Panc1 (cell line): ENCODE measurements at regions not wholly inside any gene's neighbourhood (a gene's known extent, or its start where the extent isn't known, plus 50 kb on each side); places are given as distances from the start of the nearest gene placed in this dataset.

ENCODE experiments used
- ATAC-seq: fragments of 200-7000 bp; cut with Tn5 transposase; 2 replicates; pipeline ENCODE4 v1.9.1; 2020; ENCODE audit warnings: mild to moderate bottlenecking, moderate library complexity
- BruUV-seq: library from RNA; stranded (reverse); fragments of 400-500 nt; replicated peaks from 2 replicates; lab custom pipeline; 2021; lab: Mats Ljungman, UMichigan
- CTCF ChIA-PET: fragments of 300-600 bp; sonication (Branson Sonifier 250); formaldehyde crosslinking; loops from one replicate; lab custom pipeline; 2022; ENCODE audit warnings: antibody characterized with exemption; lab: Charles Lee
- POLR2A ChIA-PET: fragments of 300-600 bp; sonication (Branson Sonifier 250); formaldehyde crosslinking; loops from one replicate; lab custom pipeline; 2022; ENCODE audit warnings: antibody characterized with exemption; lab: Charles Lee
- DNase-seq: peaks from one replicate; pipeline ENCODE4 v3.0.0-alpha.2; 2010; ENCODE audit warnings: low read depth, low spot score
- H3K27ac ChIP-seq: 2 replicates; pipeline ENCODE4 v1.5.1; 2011; ENCODE audit warnings: mild to moderate bottlenecking, low read length, inconsistent platforms
- H3K27me3 ChIP-seq: fragments of 200-500 bp; sonication (Bioruptor generic); 2 replicates; pipeline ENCODE4 v1.6.0; 2014; ENCODE audit warnings: low read length, inconsistent platforms; ENCODE audit not compliant: control insufficient read depth, insufficient read depth
- H3K36me3 ChIP-seq: fragments of 200-500 bp; sonication (Bioruptor generic); 2 replicates; pipeline ENCODE4 v1.5.1; 2014; ENCODE audit warnings: inconsistent platforms, mild to moderate bottlenecking, low read length, moderate library complexity; ENCODE audit not compliant: control insufficient read depth, insufficient read depth
- H3K4me1 ChIP-seq: 2 replicates; pipeline ENCODE4 v1.5.1; 2011; ENCODE audit warnings: inconsistent platforms, mild to moderate bottlenecking, low read length, moderate library complexity; ENCODE audit not compliant: control insufficient read depth, insufficient read depth
- H3K4me3 ChIP-seq, 2 experiments: 2 replicates each; pipeline ENCODE4 v1.5.1; 2011 to 2012; ENCODE audit warnings: low read depth in 2 of 2, low read length in 2 of 2, mild to moderate bottlenecking in 2 of 2, inconsistent platforms in 1 of 2, moderate library complexity in 1 of 2
- H3K9me3 ChIP-seq: fragments of 200-500 bp; sonication (Bioruptor generic); 2 replicates; pipeline ENCODE4 v1.5.1; 2014; ENCODE audit warnings: low read depth, mild to moderate bottlenecking, inconsistent platforms, low read length, moderate library complexity; ENCODE audit not compliant: control insufficient read depth, insufficient read depth
- POLR2AphosphoS5 ChIP-seq: IDR thresholded peaks from 2 replicates; pipeline ENCODE4 v1.6.1; 2012; ENCODE audit warnings: mild to moderate bottlenecking, low read depth, low read length, moderate library complexity
- SIN3A ChIP-seq: IDR thresholded peaks from 2 replicates; pipeline ENCODE4 v1.6.1; 2012; ENCODE audit warnings: low read depth, mild to moderate bottlenecking, low read length, moderate library complexity, borderline replicate concordance; ENCODE audit not compliant: insufficient read depth
- TCF7L2 ChIP-seq: IDR thresholded peaks from 2 replicates; pipeline ENCODE4 v1.6.1; 2011; ENCODE audit warnings: mild to moderate bottlenecking, low read depth, low read length, inconsistent platforms
- in situ Hi-C: cut with HindIII; loops from 2 replicates; pipeline ENCODE4 v1.10.0; 2016; ENCODE audit warnings: low sequenced_read_pairs, low pct_unique_long_range_greater_than_20kb
- intact Hi-C: fragments of 100-400 bp; cut with micrococcal nuclease; formaldehyde crosslinking; loops from one replicate; pipeline ENCODE4 v1.10.0; 2022; ENCODE audit not compliant: unreplicated experiment
- TF ChIP-seq, protein P1 (sequence below), 2 experiments: IDR thresholded peaks; 2 replicates each; pipeline ENCODE4 v1.6.1; 2011 to 2012; ENCODE audit warnings: low read depth in 2 of 2, control low read depth in 1 of 2, low read length in 1 of 2, mild to moderate bottlenecking in 1 of 2, moderate library complexity in 1 of 2; ENCODE audit not compliant: insufficient read depth in 1 of 2
- TF ChIP-seq, protein P2 (sequence below): fragments of 450-650 bp; IDR thresholded peaks from 2 replicates; pipeline ENCODE4 v1.5.1; 2017; ENCODE audit warnings: mild to moderate bottlenecking

- intact Hi-C loops (no loop called here), in situ Hi-C loops (no loop called here)
- Histone ChIP-seq H3K27ac (peak overlapping the region; percentile 44; the same call in 1 of the 2 replicates), H3K27me3 (no peaks in the 10 kb centered on the region), H3K9me3 (no peaks in the 10 kb centered on the region), H3K36me3 (no peaks in the 10 kb centered on the region), H3K4me1 (peaks cover 19% of the 10 kb centered on the region; the same call in 1 of the 2 replicates), H3K4me3 (no peak overlapping the region)
- no peak for ATAC-seq
- ChIA-PET POLR2A (no interaction called here), CTCF (no interaction called here)
- DNase-seq, result no peak
- no peak for TF ChIP-seq SIN3A
- TF ChIP-seq TCF7L2, result peak; percentile 66; the same call in 1 of the 2 replicates
- TF ChIP-seq, protein P1, sequence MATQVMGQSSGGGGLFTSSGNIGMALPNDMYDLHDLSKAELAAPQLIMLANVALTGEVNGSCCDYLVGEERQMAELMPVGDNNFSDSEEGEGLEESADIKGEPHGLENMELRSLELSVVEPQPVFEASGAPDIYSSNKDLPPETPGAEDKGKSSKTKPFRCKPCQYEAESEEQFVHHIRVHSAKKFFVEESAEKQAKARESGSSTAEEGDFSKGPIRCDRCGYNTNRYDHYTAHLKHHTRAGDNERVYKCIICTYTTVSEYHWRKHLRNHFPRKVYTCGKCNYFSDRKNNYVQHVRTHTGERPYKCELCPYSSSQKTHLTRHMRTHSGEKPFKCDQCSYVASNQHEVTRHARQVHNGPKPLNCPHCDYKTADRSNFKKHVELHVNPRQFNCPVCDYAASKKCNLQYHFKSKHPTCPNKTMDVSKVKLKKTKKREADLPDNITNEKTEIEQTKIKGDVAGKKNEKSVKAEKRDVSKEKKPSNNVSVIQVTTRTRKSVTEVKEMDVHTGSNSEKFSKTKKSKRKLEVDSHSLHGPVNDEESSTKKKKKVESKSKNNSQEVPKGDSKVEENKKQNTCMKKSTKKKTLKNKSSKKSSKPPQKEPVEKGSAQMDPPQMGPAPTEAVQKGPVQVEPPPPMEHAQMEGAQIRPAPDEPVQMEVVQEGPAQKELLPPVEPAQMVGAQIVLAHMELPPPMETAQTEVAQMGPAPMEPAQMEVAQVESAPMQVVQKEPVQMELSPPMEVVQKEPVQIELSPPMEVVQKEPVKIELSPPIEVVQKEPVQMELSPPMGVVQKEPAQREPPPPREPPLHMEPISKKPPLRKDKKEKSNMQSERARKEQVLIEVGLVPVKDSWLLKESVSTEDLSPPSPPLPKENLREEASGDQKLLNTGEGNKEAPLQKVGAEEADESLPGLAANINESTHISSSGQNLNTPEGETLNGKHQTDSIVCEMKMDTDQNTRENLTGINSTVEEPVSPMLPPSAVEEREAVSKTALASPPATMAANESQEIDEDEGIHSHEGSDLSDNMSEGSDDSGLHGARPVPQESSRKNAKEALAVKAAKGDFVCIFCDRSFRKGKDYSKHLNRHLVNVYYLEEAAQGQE (IDR thresholded peaks at IDR 0.05; ENCODE audit: insufficient read depth in 1 of 2, low read depth in 2 of 2, low read length in 1 of 2), result no peak
- TF ChIP-seq POLR2AphosphoS5, result no peak
- TF ChIP-seq, protein P2, sequence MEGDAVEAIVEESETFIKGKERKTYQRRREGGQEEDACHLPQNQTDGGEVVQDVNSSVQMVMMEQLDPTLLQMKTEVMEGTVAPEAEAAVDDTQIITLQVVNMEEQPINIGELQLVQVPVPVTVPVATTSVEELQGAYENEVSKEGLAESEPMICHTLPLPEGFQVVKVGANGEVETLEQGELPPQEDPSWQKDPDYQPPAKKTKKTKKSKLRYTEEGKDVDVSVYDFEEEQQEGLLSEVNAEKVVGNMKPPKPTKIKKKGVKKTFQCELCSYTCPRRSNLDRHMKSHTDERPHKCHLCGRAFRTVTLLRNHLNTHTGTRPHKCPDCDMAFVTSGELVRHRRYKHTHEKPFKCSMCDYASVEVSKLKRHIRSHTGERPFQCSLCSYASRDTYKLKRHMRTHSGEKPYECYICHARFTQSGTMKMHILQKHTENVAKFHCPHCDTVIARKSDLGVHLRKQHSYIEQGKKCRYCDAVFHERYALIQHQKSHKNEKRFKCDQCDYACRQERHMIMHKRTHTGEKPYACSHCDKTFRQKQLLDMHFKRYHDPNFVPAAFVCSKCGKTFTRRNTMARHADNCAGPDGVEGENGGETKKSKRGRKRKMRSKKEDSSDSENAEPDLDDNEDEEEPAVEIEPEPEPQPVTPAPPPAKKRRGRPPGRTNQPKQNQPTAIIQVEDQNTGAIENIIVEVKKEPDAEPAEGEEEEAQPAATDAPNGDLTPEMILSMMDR, result no peak
- no TSS peak for BruUV-seq
These were observed 234.6 kb downstream of the ANKRD60 start for GRCh38 chr20:57993716-57994431.

DNA sequence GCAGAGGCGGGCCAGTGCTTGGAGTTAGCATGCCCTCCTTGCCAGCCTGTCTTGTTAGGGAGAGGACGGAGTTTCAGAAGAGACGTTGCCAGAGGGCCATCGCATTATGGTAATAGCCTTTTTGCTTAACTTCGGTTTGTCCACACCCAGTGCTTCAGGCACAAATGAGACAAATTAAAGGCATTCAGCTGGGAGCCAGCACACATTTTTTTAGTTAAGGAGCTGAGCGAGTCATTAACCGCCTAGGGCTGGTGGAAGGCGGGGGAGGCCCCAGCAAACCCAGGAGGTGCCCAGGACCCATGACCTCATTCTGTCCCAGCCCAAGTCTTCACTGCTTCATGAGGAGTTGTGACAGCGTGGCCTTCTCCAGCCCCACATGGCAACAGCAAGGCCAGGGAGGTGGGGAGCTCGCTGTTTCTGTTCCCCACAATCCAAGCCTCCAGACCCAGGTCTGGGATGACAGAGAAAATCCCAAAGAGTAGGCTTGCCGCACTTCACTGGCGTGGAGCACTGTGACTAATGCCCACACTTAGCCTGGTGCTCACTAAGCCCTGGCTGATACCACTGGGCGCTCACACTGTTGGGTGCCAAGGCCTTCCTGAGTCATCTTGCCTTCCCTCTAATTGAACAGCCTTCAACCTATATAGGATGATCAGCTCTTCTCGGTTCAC is 237.1 kb downstream of the ANKRD60 start:
- ATAC-seq (peak; percentile 91), DNase-seq (no peak)
- Histone ChIP-seq H3K36me3 (no peaks in the 10 kb centered on the region), H3K27ac (peak overlapping the region; percentile 56), H3K9me3 (no peaks in the 10 kb centered on the region), H3K4me3 (no peak overlapping the region), H3K4me1 (peaks cover 19% of the 10 kb centered on the region; the same call in 1 of the 2 replicates), H3K27me3 (no peaks in the 10 kb centered on the region)
- in situ Hi-C loops (no loop called here), intact Hi-C loops (no loop called here)
- TF ChIP-seq, protein P2, result no peak
- TF ChIP-seq TCF7L2 (no peak), SIN3A (no peak), POLR2AphosphoS5 (no peak)
- no TSS peak for BruUV-seq
- ChIA-PET POLR2A (no interaction called here), CTCF (interaction anchor here (0.5 kb wide), 1 partner anchor 22 kb away, joined by 11 read pairs; no protein-coding TSS in a partner anchor)
